OCI-LY7 (cell line): ENCODE measurements at regions not wholly inside any gene's neighbourhood (a gene's known extent, or its start where the extent isn't known, plus 50 kb on each side); places are given as distances from the start of the nearest gene placed in this dataset.

Experiments
- CTCF ChIP-seq: fragments of 200-600 bp; sonication (generic); conservative IDR thresholded peaks from 2 replicates; pipeline ENCODE4 v1.5.1; 2014; ENCODE audit warnings: mild to moderate bottlenecking, antibody characterized with exemption, low read length, moderate library complexity, mixed read lengths
- EZH2phosphoT487 ChIP-seq: fragments of 200-600 bp; sonication (generic); IDR thresholded peaks from 2 replicates; pipeline ENCODE4 v1.6.1; 2018; ENCODE audit warnings: low read depth, borderline replicate concordance, mild to moderate bottlenecking, mixed run types, antibody characterized with exemption, low read length, moderate library complexity, mixed read lengths

- TF ChIP-seq CTCF: no peak
- no peak for TF ChIP-seq EZH2phosphoT487
Observed at GRCh38 chr12:90828621-90829020, 126.4 kb downstream of the CCER1 start.
